Heart left ventricle (tissue), 13 donors: ENCODE measurements at regions not wholly inside any gene's neighbourhood (a gene's known extent, or its start where the extent isn't known, plus 50 kb on each side); places are given as distances from the start of the nearest gene placed in this dataset.

Experiments used
- CTCF ChIP-seq, 12 donors: fragments of 200-600 bp; sonication (generic) in 4 of 12; IDR thresholded peaks; one replicate each; pipeline versions ENCODE4 v1.5.0 to v1.8.0; 2018 to 2022; ENCODE audit warnings: antibody characterized with exemption in 12 of 12, mild to moderate bottlenecking in 5 of 12
- POLR2A ChIP-seq, 2 donors: fragments of 450-650 bp; IDR thresholded peaks; one replicate each; pipeline ENCODE4 v1.6.1; 2017; ENCODE audit warnings: antibody characterized with exemption in 2 of 2, mild to moderate bottlenecking in 2 of 2, moderate library complexity in 2 of 2
- donor health status: ischemic (EF 13 %, LVEDD 7.1; RV severe dilation, severe dysfunction).
- donor health status: DM: no; HTN: yes; CAD: no.
- donor health status: DM: no; HTN: no; CAD: no.
- donor health status: ischemic (EF 25% LVEDD 6.9; RV normal size, moderate dysfunction).
- donor health status: ischemic (EF 25% LVEDD 5.7; RV mildly dilated, moderate dysfunction).
- donor health status: ischemic (EF 35%, LVEDD 5.7; RV mildly dilated, moderate dysfunction).
- donor health status: nonischemic (EF 11% LVEDD 7.7; RV severe dilation, severe dysfunction).
- donor health status: DM: yes; HTN: yes; CAD: no.
- donor health status: PGD.
- donor health status: ischemic (EF 29% LVEDD 5.4; RV normal size, mild dysfunction).
- donor health status: nonischemic (EF 23%, LVEDD 6.1; RV moderate dilation, normal function).

- TF ChIP-seq CTCF (IDR thresholded peaks at IDR 0.05) (no peak), POLR2A (IDR thresholded peaks at IDR 0.05) (no peak)
Observed at GRCh38 chr10:4699950-4700730, 125.9 kb upstream of the AKR1E2 start.
